HepG2 (cell line): ENCODE measurements at regions not wholly inside any gene's neighbourhood (a gene's known extent, or its start where the extent isn't known, plus 50 kb on each side); places are given as distances from the start of the nearest gene placed in this dataset.

ENCODE experiments used
- ATAC-seq: fragments of 200-7000 bp; cut with Tn5 transposase; 3 replicates; pipeline ENCODE4 v1.9.1; 2020; ENCODE audit warnings: mild to moderate bottlenecking, moderate library complexity
- BruUV-seq: library from RNA; stranded (reverse); fragments of 400-500 nt; replicated peaks from 2 replicates; lab custom pipeline; 2021; lab: Mats Ljungman, UMichigan
- CTCF ChIA-PET: fragments of 300-600 bp; formaldehyde crosslinking; extraction: SDS; loops from one replicate; lab custom pipeline; 2021; ENCODE audit warnings: low total read pairs, inconsistent platforms, low intra/inter-chr PET ratio; lab: Yijun Ruan, JAX
- POLR2A ChIA-PET: fragments of 350-600 bp; sonication (Branson Sonifier 250); formaldehyde crosslinking; loops from one replicate; lab custom pipeline; 2020; ENCODE audit warnings: antibody characterized with exemption, inconsistent platforms; lab: Yijun Ruan, JAX
- DNase-seq: peaks from one replicate; pipeline ENCODE4 v3.0.0-alpha.2; 2015; ENCODE audit warnings: low spot score
- FAIRE-seq: peaks from 3 replicates; lab custom pipeline; 2011; peaks lifted over from hg19 to GRCh38; lab: Jason Lieb, UNC
- H2AFZ ChIP-seq: one replicate; pipeline ENCODE4 v1.6.1; 2011; ENCODE audit warnings: low read length, inconsistent platforms
- H3K27ac ChIP-seq: fragments of 300-600 bp; 3 replicates; pipeline ENCODE4 v1.8.0; 2011; ENCODE audit warnings: mixed run types, mild to moderate bottlenecking, mixed read lengths, low read length, inconsistent platforms; ENCODE audit not compliant: insufficient read depth; ENCODE audit errors: extremely low read length
- H3K27me3 ChIP-seq, 2 experiments: fragments of 200-600 bp in 1 of 2; 2 replicates in 1 of 2; 3 replicates in 1 of 2; pipeline versions ENCODE4 v1.6.0 to v1.8.0; 2011; ENCODE audit warnings: low read length in 2 of 2, mild to moderate bottlenecking in 2 of 2, moderate library complexity in 2 of 2, inconsistent platforms in 1 of 2; ENCODE audit not compliant: insufficient read depth in 2 of 2, control insufficient read depth in 1 of 2
- H3K36me3 ChIP-seq, 2 experiments: fragments of 200-600 bp in 1 of 2; replicated peaks in 1 of 2; 2 replicates in 1 of 2; 3 replicates in 1 of 2; pipeline versions ENCODE4 v1.5.1 to v1.8.0; 2011; ENCODE audit warnings: low read length in 2 of 2, inconsistent platforms in 1 of 2; ENCODE audit not compliant: insufficient read depth in 2 of 2, control insufficient read depth in 1 of 2
- H3K4me1 ChIP-seq: 2 replicates; pipeline ENCODE4 v1.5.1; 2012; ENCODE audit warnings: low read length, inconsistent platforms; ENCODE audit not compliant: insufficient read depth
- H3K4me2 ChIP-seq: 2 replicates; pipeline ENCODE4 v1.6.0; 2011; ENCODE audit warnings: low read depth, low read length, inconsistent platforms
- H3K4me3 ChIP-seq, 3 experiments: fragments of 200-600 bp in 1 of 3; sonication (generic), shearing (Covaris generic) in 1 of 3; replicated peaks in 1 of 3; 2 replicates each; pipeline ENCODE4 v1.5.1; 2011 to 2016; ENCODE audit warnings: low read length in 3 of 3, inconsistent platforms in 2 of 3, low read depth in 2 of 3, mild to moderate bottlenecking in 2 of 3, control low read depth in 1 of 3, mixed read lengths in 1 of 3; ENCODE audit not compliant: insufficient read depth in 1 of 3
- H3K79me2 ChIP-seq: one replicate; pipeline ENCODE4 v1.6.1; 2011; ENCODE audit warnings: low read length, inconsistent platforms; ENCODE audit not compliant: insufficient read depth
- H3K9ac ChIP-seq: 2 replicates; pipeline ENCODE4 v1.6.0; 2011; ENCODE audit warnings: mild to moderate bottlenecking, low read depth, low read length, inconsistent platforms; ENCODE audit not compliant: insufficient read depth
- H3K9me3 ChIP-seq: 2 replicates; pipeline ENCODE4 v1.5.1; 2012; ENCODE audit warnings: mild to moderate bottlenecking, low read length
- H4K20me1 ChIP-seq: 2 replicates; pipeline ENCODE4 v1.6.0; 2011; ENCODE audit warnings: inconsistent platforms, mild to moderate bottlenecking, low read length, moderate library complexity; ENCODE audit not compliant: insufficient read depth
- CEBPG ChIP-seq: IDR thresholded peaks from 2 replicates; pipeline ENCODE4 v1.6.1; 2016
- FOXO4 ChIP-seq: sonication (generic); formaldehyde crosslinking; conservative IDR thresholded peaks from 2 replicates; pipeline ENCODE4 v1.8.1; 2023; ENCODE audit warnings: missing genetic modification reagents
- HOXA3 ChIP-seq: sonication (generic); formaldehyde crosslinking; IDR thresholded peaks from 2 replicates; pipeline ENCODE4 v1.5.0; 2020; ENCODE audit warnings: missing genetic modification reagents
- ISX ChIP-seq: sonication (generic); formaldehyde crosslinking; conservative IDR thresholded peaks from 2 replicates; pipeline ENCODE4 v1.5.0; 2020; ENCODE audit warnings: missing genetic modification reagents
- MLLT10 ChIP-seq: sonication (generic); formaldehyde crosslinking; IDR thresholded peaks from 2 replicates; pipeline ENCODE4 v1.4.0; 2020; ENCODE audit warnings: missing genetic modification reagents
- PHF20 ChIP-seq: sonication (generic); formaldehyde crosslinking; IDR thresholded peaks from 2 replicates; pipeline ENCODE4 v1.5.0; 2020; ENCODE audit warnings: mild to moderate bottlenecking, missing genetic modification reagents
- SSRP1 ChIP-seq: IDR thresholded peaks from 2 replicates; pipeline ENCODE4 v1.6.1; 2016; ENCODE audit warnings: control low read depth
- ZBTB46 ChIP-seq: sonication (generic); formaldehyde crosslinking; IDR thresholded peaks from 2 replicates; pipeline ENCODE4 v1.4.0; 2020; ENCODE audit warnings: mild to moderate bottlenecking, missing genetic modification reagents, borderline replicate concordance
- ZNF24 ChIP-seq: fragments of 450-650 bp; IDR thresholded peaks from 2 replicates; pipeline ENCODE4 v1.6.1; 2017; ENCODE audit warnings: antibody characterized with exemption, mild to moderate bottlenecking
- WGBS: methylation state at CpG from one replicate; pipeline ENCODE4 v1.1.6; 2017; ENCODE audit warnings: low lambda C conversion rate; 5-methylcytosine and 5-hydroxymethylcytosine counted together
- in situ Hi-C: cut with HindIII; loops from 2 replicates; pipeline ENCODE4 v1.10.0; 2017; ENCODE audit warnings: low pct_unique_long_range_greater_than_20kb; ENCODE audit not compliant: extremely low pct_ligation_motif_present
- intact Hi-C: fragments of 100-400 bp; cut with micrococcal nuclease; formaldehyde crosslinking; loops from one replicate; pipeline ENCODE4 v1.10.0; 2022; ENCODE audit not compliant: unreplicated experiment
- TF ChIP-seq, protein P1 (sequence below): sonication (generic); formaldehyde crosslinking; IDR thresholded peaks from 2 replicates; pipeline ENCODE4 v1.9.0; 2021; ENCODE audit warnings: missing genetic modification reagents, borderline replicate concordance

GRCh38 chr21:24225431-24225830 is 1381.8 kb downstream of the MRPL39 start:
- in situ Hi-C loops (no loop called here), intact Hi-C loops (no loop called here)
- no peaks in the 10 kb centered on the region for H3K27me3 ChIP-seq
- H3K4me1 ChIP-seq: no peaks in the 10 kb centered on the region
- no TSS peak for BruUV-seq
- ChIA-PET POLR2A (no interaction called here), CTCF (no interaction called here)
- ATAC-seq: no peak
- 0% methylated on average over 1 of the region's 1 CpG for WGBS
- no peaks in the 10 kb centered on the region for H3K36me3 ChIP-seq
- no peak overlapping the region for H3K4me2 ChIP-seq
- no peak overlapping the region for H3K27ac ChIP-seq
- H3K79me2 ChIP-seq: no peaks in the 10 kb centered on the region
- H2AFZ ChIP-seq: no peak overlapping the region
- H3K9ac ChIP-seq: no peak overlapping the region
- TF ChIP-seq PHF20 (CRISPR knock-in tag): no peak
- no peak for TF ChIP-seq FOXO4 (CRISPR knock-in tag)
- TF ChIP-seq SSRP1 (CRISPR knock-in tag): no peak
- no peak for TF ChIP-seq ZBTB46 (CRISPR knock-in tag)
- TF ChIP-seq ZNF24: no peak
- no peak for TF ChIP-seq MLLT10 (CRISPR knock-in tag)
- no peak for TF ChIP-seq CEBPG (CRISPR knock-in tag)
- TF ChIP-seq, protein P1, sequence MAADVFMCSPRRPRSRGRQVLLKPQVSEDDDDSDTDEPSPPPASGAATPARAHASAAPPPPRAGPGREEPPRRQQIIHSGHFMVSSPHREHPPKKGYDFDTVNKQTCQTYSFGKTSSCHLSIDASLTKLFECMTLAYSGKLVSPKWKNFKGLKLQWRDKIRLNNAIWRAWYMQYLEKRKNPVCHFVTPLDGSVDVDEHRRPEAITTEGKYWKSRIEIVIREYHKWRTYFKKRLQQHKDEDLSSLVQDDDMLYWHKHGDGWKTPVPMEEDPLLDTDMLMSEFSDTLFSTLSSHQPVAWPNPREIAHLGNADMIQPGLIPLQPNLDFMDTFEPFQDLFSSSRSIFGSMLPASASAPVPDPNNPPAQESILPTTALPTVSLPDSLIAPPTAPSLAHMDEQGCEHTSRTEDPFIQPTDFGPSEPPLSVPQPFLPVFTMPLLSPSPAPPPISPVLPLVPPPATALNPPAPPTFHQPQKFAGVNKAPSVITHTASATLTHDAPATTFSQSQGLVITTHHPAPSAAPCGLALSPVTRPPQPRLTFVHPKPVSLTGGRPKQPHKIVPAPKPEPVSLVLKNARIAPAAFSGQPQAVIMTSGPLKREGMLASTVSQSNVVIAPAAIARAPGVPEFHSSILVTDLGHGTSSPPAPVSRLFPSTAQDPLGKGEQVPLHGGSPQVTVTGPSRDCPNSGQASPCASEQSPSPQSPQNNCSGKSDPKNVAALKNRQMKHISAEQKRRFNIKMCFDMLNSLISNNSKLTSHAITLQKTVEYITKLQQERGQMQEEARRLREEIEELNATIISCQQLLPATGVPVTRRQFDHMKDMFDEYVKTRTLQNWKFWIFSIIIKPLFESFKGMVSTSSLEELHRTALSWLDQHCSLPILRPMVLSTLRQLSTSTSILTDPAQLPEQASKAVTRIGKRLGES (CRISPR knock-in tag): no peak
- no peak for TF ChIP-seq ISX (CRISPR knock-in tag)
- no peak for TF ChIP-seq HOXA3
- TF ChIP-seq, all 625 proteins: peak for 0
- H3K9me3 ChIP-seq: peaks cover 82% of the 10 kb centered on the region
- no peak overlapping the region for H3K4me3 ChIP-seq
- no peaks in the 10 kb centered on the region for H4K20me1 ChIP-seq
- FAIRE-seq (no peak), DNase-seq (no peak)
